SU-DHL-6 (cell line): ENCODE measurements at regions not wholly inside any gene's neighbourhood (a gene's known extent, or its start where the extent isn't known, plus 50 kb on each side); places are given as distances from the start of the nearest gene placed in this dataset.

Experiments used
- H2AFZ ChIP-seq: fragments of 200-600 bp; sonication (generic); 2 replicates; pipeline ENCODE4 v1.6.1; 2014; ENCODE audit warnings: low read depth, mild to moderate bottlenecking, moderate library complexity, mixed read lengths, antibody characterized with exemption, low read length; ENCODE audit not compliant: severe bottlenecking
- H3F3A ChIP-seq: fragments of 200-600 bp; shearing (Covaris generic); 2 replicates; pipeline ENCODE4 v1.6.0; 2016; ENCODE audit warnings: antibody characterized with exemption, mild to moderate bottlenecking; ENCODE audit not compliant: insufficient read depth
- H3K27ac ChIP-seq: fragments of 200-600 bp; sonication (generic); 2 replicates; pipeline ENCODE4 v1.5.1; 2016; ENCODE audit warnings: low read depth, mild to moderate bottlenecking, low read length, moderate library complexity, mixed read lengths
- H3K27me3 ChIP-seq: fragments of 200-600 bp; sonication (generic), shearing (Covaris generic); 2 replicates; pipeline ENCODE4 v1.6.0; 2014; ENCODE audit warnings: mild to moderate bottlenecking, low read length
- H3K36me3 ChIP-seq: fragments of 200-600 bp; sonication (generic); 2 replicates; pipeline ENCODE4 v1.6.1; 2014; ENCODE audit warnings: mild to moderate bottlenecking, low read length, mixed read lengths
- H3K4me2 ChIP-seq: fragments of 300-600, 200-600 bp; shearing (Covaris generic), sonication (generic); 2 replicates; pipeline ENCODE4 v1.6.0; 2014; ENCODE audit warnings: low read length, low read depth, mild to moderate bottlenecking; ENCODE audit not compliant: poor library complexity, severe bottlenecking
- H3K4me3 ChIP-seq: fragments of 200-600 bp; sonication (generic); 2 replicates; pipeline ENCODE4 v1.5.1; 2014; ENCODE audit warnings: antibody characterized with exemption, low read length, mild to moderate bottlenecking, mixed read lengths; ENCODE audit not compliant: insufficient read depth, poor library complexity, severe bottlenecking
- H3K79me2 ChIP-seq: fragments of 200-600 bp; sonication (generic); 2 replicates; pipeline ENCODE4 v1.6.1; 2014; ENCODE audit warnings: mild to moderate bottlenecking, low read length, moderate library complexity; ENCODE audit not compliant: insufficient read depth
- H3K9ac ChIP-seq: fragments of 200-600 bp; sonication (generic); 2 replicates; pipeline ENCODE4 v1.7.0; 2014; ENCODE audit warnings: mild to moderate bottlenecking, low read length
- H3K9me2 ChIP-seq: fragments of 200-600 bp; sonication (generic); replicated peaks from 2 replicates; pipeline ENCODE4 v1.6.1; 2014; ENCODE audit warnings: low read length; ENCODE audit not compliant: insufficient read depth
- H3K9me3 ChIP-seq: fragments of 200-600 bp; sonication (generic); 2 replicates; pipeline ENCODE4 v1.6.1; 2014; ENCODE audit warnings: low read length, mixed read lengths; ENCODE audit not compliant: insufficient read depth
- H4K20me1 ChIP-seq: fragments of 200-600 bp; sonication (generic); 2 replicates; pipeline ENCODE4 v1.6.1; 2014; ENCODE audit warnings: low read depth, mild to moderate bottlenecking, antibody characterized with exemption, low read length, moderate library complexity, mixed read lengths
- CTCF ChIP-seq: fragments of 200-600 bp; sonication (generic); IDR thresholded peaks from one replicate; pipeline ENCODE4 v1.5.1; 2017; ENCODE audit warnings: antibody characterized with exemption, mild to moderate bottlenecking, low read length, moderate library complexity; ENCODE audit not compliant: insufficient read depth, poor library complexity, severe bottlenecking
- EZH2phosphoT487 ChIP-seq: fragments of 200-600 bp; sonication (generic), shearing (Covaris generic); conservative IDR thresholded peaks from 2 replicates; pipeline ENCODE4 v1.6.1; 2018; ENCODE audit warnings: mild to moderate bottlenecking, antibody characterized with exemption, low read length, moderate library complexity, mixed read lengths

GRCh38 chr9:20119566-20119965 lies 330.7 kb upstream of the SLC24A2 start:
- H3K9ac ChIP-seq, result no peak overlapping the region
- H3K27ac ChIP-seq, result no peak overlapping the region
- no peak overlapping the region for H3K4me2 ChIP-seq
- no peaks in the 10 kb centered on the region for H3K27me3 ChIP-seq
- no peaks in the 10 kb centered on the region for H3K36me3 ChIP-seq
- H3F3A ChIP-seq, result no peaks in the 10 kb centered on the region
- no peaks in the 10 kb centered on the region for H4K20me1 ChIP-seq
- no peaks in the 10 kb centered on the region for H3K79me2 ChIP-seq
- H3K9me3 ChIP-seq, result no peaks in the 10 kb centered on the region
- no peaks in the 10 kb centered on the region for H3K9me2 ChIP-seq
- no peak overlapping the region for H2AFZ ChIP-seq
- no peak for TF ChIP-seq EZH2phosphoT487
- TF ChIP-seq CTCF, result no peak
- H3K4me3 ChIP-seq, result no peak overlapping the region

GRCh38 chr9:20117986-20118385 lies 329.1 kb upstream of the SLC24A2 start:
- Histone ChIP-seq H2AFZ (no peak overlapping the region), H4K20me1 (no peaks in the 10 kb centered on the region), H3K4me2 (no peak overlapping the region), H3K9me3 (no peaks in the 10 kb centered on the region), H3K9me2 (no peaks in the 10 kb centered on the region), H3F3A (no peaks in the 10 kb centered on the region), H3K79me2 (no peaks in the 10 kb centered on the region), H3K27ac (no peak overlapping the region), H3K9ac (no peak overlapping the region), H3K4me3 (no peak overlapping the region), H3K27me3 (no peaks in the 10 kb centered on the region), H3K36me3 (no peaks in the 10 kb centered on the region)
- TF ChIP-seq CTCF (no peak), EZH2phosphoT487 (no peak)

- TF ChIP-seq CTCF (no peak), EZH2phosphoT487 (no peak)
- H3K9me3 ChIP-seq, result no peaks in the 10 kb centered on the region
- no peaks in the 10 kb centered on the region for H3K9me2 ChIP-seq
- H3K4me3 ChIP-seq, result no peak overlapping the region
- H3K9ac ChIP-seq, result no peak overlapping the region
- H4K20me1 ChIP-seq, result no peaks in the 10 kb centered on the region
- H3K36me3 ChIP-seq, result no peaks in the 10 kb centered on the region
- H3F3A ChIP-seq, result no peaks in the 10 kb centered on the region
- no peak overlapping the region for H3K27ac ChIP-seq
- H2AFZ ChIP-seq, result no peak overlapping the region
- no peak overlapping the region for H3K4me2 ChIP-seq
- no peaks in the 10 kb centered on the region for H3K79me2 ChIP-seq
- no peaks in the 10 kb centered on the region for H3K27me3 ChIP-seq
Observed at GRCh38 chr9:20117482-20117881, 328.6 kb upstream of the SLC24A2 start.

- no peak overlapping the region for H3K27ac ChIP-seq
- H3K4me3 ChIP-seq, result no peak overlapping the region
- H3K27me3 ChIP-seq, result no peaks in the 10 kb centered on the region
- no peaks in the 10 kb centered on the region for H3K9me2 ChIP-seq
- H3K4me2 ChIP-seq, result no peak overlapping the region
- H3F3A ChIP-seq, result no peaks in the 10 kb centered on the region
- H3K9ac ChIP-seq, result no peak overlapping the region
- no peaks in the 10 kb centered on the region for H3K79me2 ChIP-seq
- TF ChIP-seq CTCF, result no peak
- no peaks in the 10 kb centered on the region for H3K9me3 ChIP-seq
- H4K20me1 ChIP-seq, result no peaks in the 10 kb centered on the region
- H2AFZ ChIP-seq, result no peak overlapping the region
- no peaks in the 10 kb centered on the region for H3K36me3 ChIP-seq
Observed at GRCh38 chr9:20114974-20115373, 326.1 kb upstream of the SLC24A2 start.
